ENCODE measurements at regions not wholly inside any gene's neighbourhood (a gene's known extent, or its start where the extent isn't known, plus 50 kb on each side); places are given as distances from the start of the nearest gene placed in this dataset.

DNA sequence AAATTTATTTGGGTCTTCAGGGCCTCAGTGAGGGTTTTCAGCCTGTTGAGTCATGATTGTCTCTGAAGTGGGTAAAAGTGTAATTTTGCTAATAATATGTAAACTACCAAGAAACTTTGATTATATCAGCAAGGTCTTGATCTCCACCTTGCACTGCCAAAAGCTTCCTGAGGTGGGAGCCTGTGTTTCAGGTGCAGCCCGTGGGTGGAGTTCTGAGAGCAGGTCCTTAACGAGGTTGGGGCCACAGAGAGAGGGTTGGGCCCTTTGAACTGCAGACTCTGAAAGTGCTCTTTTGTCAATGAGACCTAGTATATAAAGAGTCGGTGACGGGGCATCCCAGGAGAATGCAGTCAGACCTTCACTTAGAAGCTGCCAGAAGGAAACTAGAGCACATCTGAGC, 129.7 kb upstream of the MAP3K4 start:
- ChIA-PET CTCF (no interaction called here), POLR2A (no interaction called here)
- H3K4me3 Mint-ChIP-seq (ENCODE audit: unreplicated experiment), result no peak overlapping the region
- Histone ChIP-seq H3K36me3 (ENCODE audit: control insufficient read depth, insufficient read depth, low read length) (no peaks in the 10 kb centered on the region), H3K4me1 (no peaks in the 10 kb centered on the region), H3K4me3 (ENCODE audit: low read depth, low read length) (no peak overlapping the region), H3K9me3 (no peaks in the 10 kb centered on the region), H3K27me3 (replicated peaks; ENCODE audit: control insufficient read depth, insufficient read depth, low read length) (no peaks in the 10 kb centered on the region)
- BruUV-seq (replicated peaks), result no TSS peak
- H3K27ac Mint-ChIP-seq (ENCODE audit: unreplicated experiment), result no peak overlapping the region
- TF ChIP-seq, protein P1, sequence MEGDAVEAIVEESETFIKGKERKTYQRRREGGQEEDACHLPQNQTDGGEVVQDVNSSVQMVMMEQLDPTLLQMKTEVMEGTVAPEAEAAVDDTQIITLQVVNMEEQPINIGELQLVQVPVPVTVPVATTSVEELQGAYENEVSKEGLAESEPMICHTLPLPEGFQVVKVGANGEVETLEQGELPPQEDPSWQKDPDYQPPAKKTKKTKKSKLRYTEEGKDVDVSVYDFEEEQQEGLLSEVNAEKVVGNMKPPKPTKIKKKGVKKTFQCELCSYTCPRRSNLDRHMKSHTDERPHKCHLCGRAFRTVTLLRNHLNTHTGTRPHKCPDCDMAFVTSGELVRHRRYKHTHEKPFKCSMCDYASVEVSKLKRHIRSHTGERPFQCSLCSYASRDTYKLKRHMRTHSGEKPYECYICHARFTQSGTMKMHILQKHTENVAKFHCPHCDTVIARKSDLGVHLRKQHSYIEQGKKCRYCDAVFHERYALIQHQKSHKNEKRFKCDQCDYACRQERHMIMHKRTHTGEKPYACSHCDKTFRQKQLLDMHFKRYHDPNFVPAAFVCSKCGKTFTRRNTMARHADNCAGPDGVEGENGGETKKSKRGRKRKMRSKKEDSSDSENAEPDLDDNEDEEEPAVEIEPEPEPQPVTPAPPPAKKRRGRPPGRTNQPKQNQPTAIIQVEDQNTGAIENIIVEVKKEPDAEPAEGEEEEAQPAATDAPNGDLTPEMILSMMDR (IDR thresholded peaks at IDR 0.05; ENCODE audit: insufficient read depth in 1 of 2, low read depth in 1 of 2, low read length in 1 of 2, severe bottlenecking in 1 of 2, unreplicated experiment in 1 of 2), result no peak
- no peaks in the 10 kb centered on the region for H3K36me3 Mint-ChIP-seq (ENCODE audit: insufficient read depth, unreplicated experiment)
- intact Hi-C loops (cut with micrococcal nuclease; ENCODE audit: unreplicated experiment), result loop anchor here (10.0 kb wide), 1 partner anchor 133 kb away; the partner anchor contains the start of gene MAP3K4
- H3K27me3 Mint-ChIP-seq (ENCODE audit: insufficient read depth, unreplicated experiment), result no peaks in the 10 kb centered on the region
- no peaks in the 10 kb centered on the region for H3K4me1 Mint-ChIP-seq (ENCODE audit: low read depth, unreplicated experiment)
- H3K9me3 Mint-ChIP-seq (ENCODE audit: unreplicated experiment), result no peaks in the 10 kb centered on the region
- no peak for DNase-seq

- no peaks in the 10 kb centered on the region for H3K27me3 Mint-ChIP-seq (ENCODE audit: insufficient read depth, unreplicated experiment)
- H3K27ac Mint-ChIP-seq (ENCODE audit: unreplicated experiment), result no peak overlapping the region
- ChIA-PET POLR2A (no interaction called here), CTCF (no interaction called here)
- H3K4me1 Mint-ChIP-seq (ENCODE audit: low read depth, unreplicated experiment), result no peaks in the 10 kb centered on the region
- intact Hi-C loops (cut with micrococcal nuclease; ENCODE audit: unreplicated experiment), result loop anchor here (10.0 kb wide), 1 partner anchor 131 kb away; the partner anchor contains the start of gene MAP3K4
- BruUV-seq (replicated peaks), result no TSS peak
- H3K36me3 Mint-ChIP-seq (ENCODE audit: insufficient read depth, unreplicated experiment), result no peaks in the 10 kb centered on the region
- Histone ChIP-seq H3K9me3 (no peaks in the 10 kb centered on the region), H3K27me3 (replicated peaks; ENCODE audit: control insufficient read depth, insufficient read depth, low read length) (no peaks in the 10 kb centered on the region), H3K36me3 (ENCODE audit: control insufficient read depth, insufficient read depth, low read length) (no peaks in the 10 kb centered on the region), H3K4me3 (ENCODE audit: low read depth, low read length) (no peak overlapping the region), H3K4me1 (no peaks in the 10 kb centered on the region)
- no peaks in the 10 kb centered on the region for H3K9me3 Mint-ChIP-seq (ENCODE audit: unreplicated experiment)
- DNase-seq, result no peak
- no peak overlapping the region for H3K4me3 Mint-ChIP-seq (ENCODE audit: unreplicated experiment)
- TF ChIP-seq, protein P1 (IDR thresholded peaks at IDR 0.05; ENCODE audit: insufficient read depth in 1 of 2, low read depth in 1 of 2, low read length in 1 of 2, severe bottlenecking in 1 of 2, unreplicated experiment in 1 of 2), result no peak
These were observed 127.8 kb upstream of the MAP3K4 start for GRCh38 chr6:160863782-160864181.

DNA sequence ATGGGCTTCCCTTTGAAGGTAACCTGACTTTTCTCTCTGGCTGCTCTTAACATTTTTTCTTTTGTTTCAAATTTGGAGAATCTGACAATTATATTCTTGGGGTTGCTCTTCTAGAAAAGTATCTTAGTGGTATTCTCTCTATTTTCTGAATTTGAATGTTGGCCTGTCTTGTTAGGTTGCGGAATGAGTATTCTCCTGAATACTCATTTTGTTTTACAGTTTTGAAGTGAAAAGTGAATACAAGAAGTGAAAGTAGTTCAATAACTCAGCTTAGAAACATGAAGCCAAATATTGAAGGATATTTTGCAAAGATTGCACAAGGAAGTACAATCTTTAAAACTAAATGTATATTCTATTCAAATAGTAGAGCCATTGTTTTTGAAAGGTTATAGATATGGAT, 120.2 kb upstream of the MAP3K4 start:
- CTCF ChIA-PET, result no interaction called here
- Histone ChIP-seq H3K36me3 (ENCODE audit: control insufficient read depth, insufficient read depth, low read length) (no peaks in the 10 kb centered on the region), H3K4me1 (no peaks in the 10 kb centered on the region), H3K9me3 (no peaks in the 10 kb centered on the region), H3K27me3 (replicated peaks; ENCODE audit: control insufficient read depth, insufficient read depth, low read length) (no peaks in the 10 kb centered on the region), H3K4me3 (ENCODE audit: low read depth, low read length) (no peak overlapping the region)
- Mint-ChIP-seq H3K4me1 (ENCODE audit: low read depth, unreplicated experiment) (no peaks in the 10 kb centered on the region), H3K9me3 (ENCODE audit: unreplicated experiment) (no peaks in the 10 kb centered on the region), H3K36me3 (ENCODE audit: insufficient read depth, unreplicated experiment) (no peaks in the 10 kb centered on the region), H3K4me3 (ENCODE audit: unreplicated experiment) (no peak overlapping the region), H3K27ac (ENCODE audit: unreplicated experiment) (no peak overlapping the region), H3K27me3 (ENCODE audit: insufficient read depth, unreplicated experiment) (peaks cover 8% of the 10 kb centered on the region)
- TF ChIP-seq, protein P1 (IDR thresholded peaks at IDR 0.05; ENCODE audit: insufficient read depth in 1 of 2, low read depth in 1 of 2, low read length in 1 of 2, severe bottlenecking in 1 of 2, unreplicated experiment in 1 of 2), result no peak
- POLR2A ChIA-PET, result no interaction called here
- no peak for DNase-seq
- no TSS peak for BruUV-seq (replicated peaks)
- intact Hi-C loops (cut with micrococcal nuclease; ENCODE audit: unreplicated experiment), result no loop called here

All from Caco-2 (cell line).